ENCODE measurements at regions not wholly inside any gene's neighbourhood (a gene's known extent, or its start where the extent isn't known, plus 50 kb on each side); places are given as distances from the start of the nearest gene placed in this dataset.

DNA sequence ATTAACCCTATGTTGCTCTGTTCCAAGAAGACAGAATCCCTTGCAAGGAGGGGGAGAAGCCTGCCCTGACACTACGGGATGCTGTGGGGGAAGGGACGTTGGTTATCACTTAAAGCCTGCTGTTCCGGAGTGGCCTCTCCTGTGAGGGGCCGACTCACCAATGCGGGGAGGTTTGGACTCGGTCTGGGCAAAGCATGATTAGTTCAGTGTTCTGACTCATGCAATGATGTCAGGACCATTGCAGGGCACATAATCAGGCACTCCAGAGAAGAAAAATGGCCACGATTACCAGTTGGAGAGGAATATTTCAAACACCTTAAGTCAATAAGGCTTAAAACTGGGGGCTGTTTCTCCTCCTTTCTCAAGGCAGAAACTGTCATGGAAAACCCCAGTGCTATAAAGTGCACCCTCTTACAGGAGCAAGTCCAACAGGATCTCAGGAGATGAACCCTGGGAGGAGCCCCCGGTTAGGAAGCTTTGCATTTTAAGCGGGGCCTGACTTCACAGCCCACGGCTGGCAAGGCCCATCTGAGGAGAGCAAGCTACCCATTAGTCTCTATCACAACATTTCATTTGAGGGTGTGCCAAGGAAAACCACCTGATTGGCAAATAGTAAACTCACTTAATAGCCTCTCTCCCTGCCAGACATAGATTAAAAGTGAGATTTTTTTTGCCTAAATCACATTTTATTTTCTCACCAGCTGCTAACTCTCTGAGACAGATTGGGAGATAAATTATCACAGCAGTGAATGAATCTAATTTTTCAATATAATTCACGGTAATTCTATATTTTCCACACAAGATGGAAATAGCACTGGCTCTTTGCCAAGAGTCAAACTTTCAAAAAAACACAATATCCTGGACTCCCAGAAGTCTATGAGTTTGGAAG, 202.5 kb downstream of the C1orf94 start:
- TF ChIP-seq FOXP2 (optimal IDR thresholded peaks at IDR 0.05; ENCODE audit: borderline replicate concordance, extremely low read depth, extremely low read length, insufficient read depth) (no peak), TAF1 (IDR thresholded peaks at IDR 0.05; ENCODE audit: borderline replicate concordance, insufficient read depth, low read length) (no peak), SIN3A (IDR thresholded peaks at IDR 0.05; ENCODE audit: borderline replicate concordance, insufficient read depth, low read length) (no peak), POLR2AphosphoS5 (IDR thresholded peaks at IDR 0.05; ENCODE audit: low read depth, low read length) (no peak)
- TF ChIP-seq, protein P1, sequence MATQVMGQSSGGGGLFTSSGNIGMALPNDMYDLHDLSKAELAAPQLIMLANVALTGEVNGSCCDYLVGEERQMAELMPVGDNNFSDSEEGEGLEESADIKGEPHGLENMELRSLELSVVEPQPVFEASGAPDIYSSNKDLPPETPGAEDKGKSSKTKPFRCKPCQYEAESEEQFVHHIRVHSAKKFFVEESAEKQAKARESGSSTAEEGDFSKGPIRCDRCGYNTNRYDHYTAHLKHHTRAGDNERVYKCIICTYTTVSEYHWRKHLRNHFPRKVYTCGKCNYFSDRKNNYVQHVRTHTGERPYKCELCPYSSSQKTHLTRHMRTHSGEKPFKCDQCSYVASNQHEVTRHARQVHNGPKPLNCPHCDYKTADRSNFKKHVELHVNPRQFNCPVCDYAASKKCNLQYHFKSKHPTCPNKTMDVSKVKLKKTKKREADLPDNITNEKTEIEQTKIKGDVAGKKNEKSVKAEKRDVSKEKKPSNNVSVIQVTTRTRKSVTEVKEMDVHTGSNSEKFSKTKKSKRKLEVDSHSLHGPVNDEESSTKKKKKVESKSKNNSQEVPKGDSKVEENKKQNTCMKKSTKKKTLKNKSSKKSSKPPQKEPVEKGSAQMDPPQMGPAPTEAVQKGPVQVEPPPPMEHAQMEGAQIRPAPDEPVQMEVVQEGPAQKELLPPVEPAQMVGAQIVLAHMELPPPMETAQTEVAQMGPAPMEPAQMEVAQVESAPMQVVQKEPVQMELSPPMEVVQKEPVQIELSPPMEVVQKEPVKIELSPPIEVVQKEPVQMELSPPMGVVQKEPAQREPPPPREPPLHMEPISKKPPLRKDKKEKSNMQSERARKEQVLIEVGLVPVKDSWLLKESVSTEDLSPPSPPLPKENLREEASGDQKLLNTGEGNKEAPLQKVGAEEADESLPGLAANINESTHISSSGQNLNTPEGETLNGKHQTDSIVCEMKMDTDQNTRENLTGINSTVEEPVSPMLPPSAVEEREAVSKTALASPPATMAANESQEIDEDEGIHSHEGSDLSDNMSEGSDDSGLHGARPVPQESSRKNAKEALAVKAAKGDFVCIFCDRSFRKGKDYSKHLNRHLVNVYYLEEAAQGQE (IDR thresholded peaks at IDR 0.05; ENCODE audit: insufficient read depth in 1 of 2, low read depth in 2 of 2, low read length in 2 of 2) = no peak

DNA sequence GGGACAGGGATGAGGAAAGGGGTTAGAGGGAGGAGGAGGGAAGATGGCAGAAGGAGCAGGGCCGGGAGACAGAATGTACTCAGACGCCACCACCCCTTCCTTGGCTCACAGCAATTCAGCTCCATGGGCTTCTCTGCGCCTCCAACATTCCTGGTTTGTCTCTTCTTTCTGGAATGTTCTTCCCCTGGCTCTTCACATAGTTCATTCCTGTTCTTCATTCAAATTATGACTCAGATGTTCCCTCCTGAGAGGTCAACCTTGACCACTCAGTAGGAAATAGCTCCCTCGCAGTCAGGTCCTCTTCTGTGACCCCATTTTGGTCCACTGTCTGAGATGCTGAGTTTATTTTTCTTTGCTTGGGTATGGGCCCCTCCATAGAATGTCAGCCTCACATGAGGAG, 203.2 kb downstream of the C1orf94 start:
- TF ChIP-seq POLR2AphosphoS5 (IDR thresholded peaks at IDR 0.05; ENCODE audit: low read depth, low read length) (no peak), SIN3A (IDR thresholded peaks at IDR 0.05; ENCODE audit: borderline replicate concordance, insufficient read depth, low read length) (no peak), FOXP2 (optimal IDR thresholded peaks at IDR 0.05; ENCODE audit: borderline replicate concordance, extremely low read depth, extremely low read length, insufficient read depth) (no peak), TAF1 (IDR thresholded peaks at IDR 0.05; ENCODE audit: borderline replicate concordance, insufficient read depth, low read length) (no peak)
- TF ChIP-seq, protein P1 (IDR thresholded peaks at IDR 0.05; ENCODE audit: insufficient read depth in 1 of 2, low read depth in 2 of 2, low read length in 2 of 2) = no peak

DNA sequence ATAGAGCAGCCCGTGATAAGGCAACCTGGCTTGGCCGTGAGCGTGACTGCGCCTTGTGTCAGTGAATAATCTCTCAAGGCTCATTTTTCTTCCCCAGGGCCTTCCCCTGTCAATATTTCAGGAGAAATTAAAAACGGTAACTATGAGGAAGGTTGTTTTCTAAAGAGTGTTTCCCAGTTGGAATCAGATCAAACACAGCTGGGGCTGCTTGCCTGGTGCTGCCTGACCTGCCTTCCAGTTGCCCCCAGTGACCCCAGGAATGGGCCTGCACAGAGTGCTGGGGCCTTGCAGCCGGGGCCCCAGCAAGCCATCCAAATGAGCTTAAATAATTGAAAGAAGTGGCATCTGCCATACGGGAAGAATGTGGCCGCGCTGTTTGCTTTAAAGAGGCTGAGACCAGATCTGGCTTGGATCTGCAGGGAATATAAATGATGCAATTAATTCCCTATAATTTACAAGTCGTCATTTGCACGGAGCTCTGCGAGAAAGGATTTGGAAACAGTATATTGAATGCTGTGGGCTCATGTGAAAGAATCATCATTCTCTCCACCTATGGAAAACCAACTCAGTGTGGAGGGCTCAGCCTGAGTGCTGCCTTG, 203.9 kb downstream of the C1orf94 start:
- TF ChIP-seq POLR2AphosphoS5 (IDR thresholded peaks at IDR 0.05; ENCODE audit: low read depth, low read length) (no peak), SIN3A (IDR thresholded peaks at IDR 0.05; ENCODE audit: borderline replicate concordance, insufficient read depth, low read length) (no peak), TAF1 (IDR thresholded peaks at IDR 0.05; ENCODE audit: borderline replicate concordance, insufficient read depth, low read length) (no peak), FOXP2 (optimal IDR thresholded peaks at IDR 0.05; ENCODE audit: borderline replicate concordance, extremely low read depth, extremely low read length, insufficient read depth) (no peak)
- TF ChIP-seq, protein P1 (IDR thresholded peaks at IDR 0.05; ENCODE audit: insufficient read depth in 1 of 2, low read depth in 2 of 2, low read length in 2 of 2) = no peak

DNA sequence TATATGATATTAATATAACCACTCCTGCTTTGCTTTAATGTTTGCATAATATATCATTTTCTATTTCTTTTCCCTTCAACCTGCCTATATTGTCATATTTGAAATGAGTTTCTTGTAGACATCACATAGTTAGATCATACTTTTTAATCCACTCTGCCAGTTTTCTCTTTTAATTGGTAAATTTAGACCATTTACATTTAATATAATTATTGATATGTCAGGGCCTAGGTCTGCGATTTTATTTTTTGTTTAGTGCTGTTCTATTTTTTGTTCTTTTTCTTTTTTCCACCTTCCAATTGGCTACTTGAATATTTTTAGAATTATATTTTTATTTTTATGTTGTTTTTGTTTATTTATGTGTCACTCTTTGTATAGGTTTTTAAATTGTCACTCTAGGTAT, 213.3 kb downstream of the C1orf94 start:
- TF ChIP-seq POLR2AphosphoS5 (IDR thresholded peaks at IDR 0.05; ENCODE audit: low read depth, low read length) (no peak), TAF1 (IDR thresholded peaks at IDR 0.05; ENCODE audit: borderline replicate concordance, insufficient read depth, low read length) (no peak)

DNA sequence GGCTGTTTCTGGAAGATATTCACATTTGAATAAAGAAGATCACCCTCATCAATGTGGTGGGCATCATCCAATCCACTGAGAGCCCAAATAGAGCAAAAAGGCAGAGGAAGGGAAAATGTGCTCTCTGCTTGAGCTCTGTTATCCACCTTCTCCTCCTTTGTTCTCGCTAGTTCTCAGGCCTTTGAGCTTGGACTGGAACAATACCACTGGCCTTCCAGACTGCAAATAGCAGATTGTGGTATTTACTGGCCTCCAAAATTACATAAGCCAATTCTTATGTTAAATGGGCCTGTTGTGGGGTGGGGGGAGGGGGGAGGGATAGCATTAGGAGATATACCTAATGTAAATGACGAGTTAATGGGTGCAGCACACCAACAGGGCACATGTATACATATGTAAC, 219.3 kb downstream of the C1orf94 start:
- TF ChIP-seq TAF1 (IDR thresholded peaks at IDR 0.05; ENCODE audit: borderline replicate concordance, insufficient read depth, low read length) = no peak

DNA sequence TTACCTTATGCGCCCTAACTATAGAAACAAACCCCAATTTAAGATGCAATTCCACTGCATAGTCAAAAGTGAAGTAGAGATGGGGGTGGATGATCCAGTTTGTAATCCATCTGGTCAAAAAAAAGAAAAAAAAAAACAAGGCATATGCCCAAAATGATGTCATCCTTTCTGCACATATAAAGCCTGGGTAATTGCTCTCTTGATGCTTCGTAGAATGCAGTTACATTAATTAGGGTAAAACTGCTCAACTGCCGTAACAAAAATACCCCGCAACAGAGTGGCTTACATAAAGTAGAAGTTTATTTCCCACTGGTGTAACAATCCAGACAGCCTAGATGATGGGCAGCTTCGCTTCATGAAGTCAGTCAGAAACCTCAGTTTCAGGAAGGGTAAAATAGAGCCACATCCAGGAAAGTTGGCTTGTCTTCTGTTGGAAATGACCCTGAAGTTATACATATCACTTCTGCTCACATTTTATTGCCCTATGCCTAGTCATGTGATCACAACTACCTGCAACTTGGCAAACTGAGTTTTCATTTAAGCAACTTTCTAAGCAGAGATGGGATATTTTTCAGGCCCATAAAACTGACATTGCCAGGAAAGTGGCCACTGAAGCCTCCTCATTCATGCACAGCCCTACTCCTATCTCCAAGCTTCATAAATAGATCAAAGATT, 221.7 kb downstream of the C1orf94 start:
- no peak for TF ChIP-seq SIN3A (IDR thresholded peaks at IDR 0.05; ENCODE audit: borderline replicate concordance, insufficient read depth, low read length)
- TF ChIP-seq, protein P1 (IDR thresholded peaks at IDR 0.05; ENCODE audit: insufficient read depth in 1 of 2, low read depth in 2 of 2, low read length in 2 of 2) = no peak

Measured in PFSK-1 (cell line).